ENCODE measurements at regions not wholly inside any gene's neighbourhood (a gene's known extent, or its start where the extent isn't known, plus 50 kb on each side); places are given as distances from the start of the nearest gene placed in this dataset.
A peak's percentile ranks its signal among the peaks of the same experiment; 100 is the strongest.

DNA sequence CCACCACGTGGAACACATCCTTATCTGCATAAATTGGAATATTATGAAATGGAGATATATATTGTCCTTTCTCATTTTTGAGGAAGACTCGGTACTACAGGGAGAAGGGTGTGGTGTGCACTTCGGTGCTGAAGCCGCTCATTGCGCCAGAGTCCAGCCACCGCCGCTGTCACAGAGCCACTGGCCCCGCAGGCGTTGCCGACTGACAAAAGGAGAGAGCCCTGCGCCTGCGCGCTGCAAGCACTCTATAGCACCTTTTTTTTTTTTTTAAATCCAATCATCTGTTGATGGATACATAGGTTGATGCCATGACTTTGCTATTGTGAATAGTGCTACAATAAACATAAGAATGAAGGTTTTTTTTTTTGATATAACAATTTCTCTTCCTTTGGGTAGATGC is 130.0 kb upstream of the TBC1D5 start:
- Histone ChIP-seq H2BK15ac (ENCODE audit: low read depth, low read length) (no peak overlapping the region), H2BK5ac (ENCODE audit: insufficient read length, low read length) (no peak overlapping the region), H3K4ac (ENCODE audit: low read depth, low read length) (no peak overlapping the region), H3K23ac (ENCODE audit: insufficient read length, low read depth, low read length) (no peak overlapping the region), H3K4me1 (ENCODE audit: insufficient read depth, low read length) (no peaks in the 10 kb centered on the region; the same call in 1 of the 2 replicates), H2AFZ (ENCODE audit: low read length) (no peak overlapping the region), H2AK5ac (ENCODE audit: insufficient read length, low read length) (no peak overlapping the region), H2BK120ac (ENCODE audit: low read depth, low read length, poor library complexity, severe bottlenecking) (no peak overlapping the region), H4K20me1 (ENCODE audit: control insufficient read depth, insufficient read depth, insufficient read length) (no peaks in the 10 kb centered on the region), H4K91ac (ENCODE audit: insufficient read length, low read depth, low read length) (no peak overlapping the region), H3K79me2 (ENCODE audit: insufficient read depth, low read length) (peaks cover 9% of the 10 kb centered on the region; the same call in 1 of the 2 replicates), H3T11ph (ENCODE audit: low read length) (no peak overlapping the region), H3K27ac (ENCODE audit: insufficient read length, low read depth, low read length) (no peak overlapping the region), H2BK20ac (ENCODE audit: low read depth, low read length, poor library complexity, severe bottlenecking) (no peak overlapping the region), H3K56ac (ENCODE audit: insufficient read length, low read depth, low read length) (no peak overlapping the region), H3K14ac (ENCODE audit: insufficient read depth, low read length) (no peak overlapping the region), H3K27me3 (ENCODE audit: insufficient read depth, low read length) (no peaks in the 10 kb centered on the region), H3K18ac (ENCODE audit: insufficient read length, low read depth, low read length) (no peak overlapping the region), H4K5ac (ENCODE audit: insufficient read length, low read depth, low read length) (no peak overlapping the region), H3K9ac (ENCODE audit: extremely low read depth, insufficient read length, low read length) (no peak overlapping the region), H3K79me1 (ENCODE audit: insufficient read depth, low read depth, low read length, poor library complexity, severe bottlenecking) (no peaks in the 10 kb centered on the region), H3K23me2 (ENCODE audit: insufficient read length, low read depth, low read length, poor library complexity, severe bottlenecking) (no peaks in the 10 kb centered on the region), H2BK12ac (ENCODE audit: insufficient read length, low read depth, low read length) (no peak overlapping the region), H3K4me2 (ENCODE audit: insufficient read depth, insufficient read length, low read length) (no peak overlapping the region), H4K8ac (replicated peaks; ENCODE audit: insufficient read length, low read depth, low read length) (no peak overlapping the region), H3K9me3 (ENCODE audit: control insufficient read depth, low read depth, low read length) (no peaks in the 10 kb centered on the region)
- TF ChIP-seq, protein P1, sequence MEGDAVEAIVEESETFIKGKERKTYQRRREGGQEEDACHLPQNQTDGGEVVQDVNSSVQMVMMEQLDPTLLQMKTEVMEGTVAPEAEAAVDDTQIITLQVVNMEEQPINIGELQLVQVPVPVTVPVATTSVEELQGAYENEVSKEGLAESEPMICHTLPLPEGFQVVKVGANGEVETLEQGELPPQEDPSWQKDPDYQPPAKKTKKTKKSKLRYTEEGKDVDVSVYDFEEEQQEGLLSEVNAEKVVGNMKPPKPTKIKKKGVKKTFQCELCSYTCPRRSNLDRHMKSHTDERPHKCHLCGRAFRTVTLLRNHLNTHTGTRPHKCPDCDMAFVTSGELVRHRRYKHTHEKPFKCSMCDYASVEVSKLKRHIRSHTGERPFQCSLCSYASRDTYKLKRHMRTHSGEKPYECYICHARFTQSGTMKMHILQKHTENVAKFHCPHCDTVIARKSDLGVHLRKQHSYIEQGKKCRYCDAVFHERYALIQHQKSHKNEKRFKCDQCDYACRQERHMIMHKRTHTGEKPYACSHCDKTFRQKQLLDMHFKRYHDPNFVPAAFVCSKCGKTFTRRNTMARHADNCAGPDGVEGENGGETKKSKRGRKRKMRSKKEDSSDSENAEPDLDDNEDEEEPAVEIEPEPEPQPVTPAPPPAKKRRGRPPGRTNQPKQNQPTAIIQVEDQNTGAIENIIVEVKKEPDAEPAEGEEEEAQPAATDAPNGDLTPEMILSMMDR (conservative IDR thresholded peaks at IDR 0.05): no peak
- Mint-ChIP-seq H3K4me1 (peaks cover 0 to 14% of the 10 kb centered on the region in 2 experiments; a peak in 2 of 4 replicates), H3K27ac (peak overlapping the region in 1 of 3 experiments; percentile 70; a peak in 1 of 7 replicates), H3K9me3 (no peaks in the 10 kb centered on the region), H3K36me3 (ENCODE audit: insufficient read depth in 1 of 3, low read depth in 3 of 3) (no peaks in the 10 kb centered on the region; a peak in 1 of 7 replicates), H3K4me3 (no peak overlapping the region), H3K27me3 (ENCODE audit: low read depth) (no peaks in the 10 kb centered on the region)
- WGBS (ENCODE audit: extremely low coverage, insufficient read length, low lambda C conversion rate): no CpG with 5 or more reads among the region's 13 CpGs
- DNase-seq: no peak
